CD4-positive, alpha-beta T cell (primary cell): ENCODE measurements at regions not wholly inside any gene's neighbourhood (a gene's known extent, or its start where the extent isn't known, plus 50 kb on each side); places are given as distances from the start of the nearest gene placed in this dataset.

Experiments used
- ATAC-seq: fragments of 200-7000 bp; cut with Tn5 transposase; one replicate; pipeline ENCODE4 v1.10.0; 2022; ENCODE audit warnings: mild to moderate bottlenecking; ENCODE audit not compliant: poor library complexity
- CTCF ChIA-PET: fragments of 350-600 bp; sonication (Branson Sonifier 250); formaldehyde crosslinking; loops from one replicate; lab custom pipeline; 2021; ENCODE audit warnings: antibody characterized with exemption, inconsistent platforms; lab: Charles Lee
- POLR2A ChIA-PET: fragments of 350-600 bp; sonication (Branson Sonifier 250); formaldehyde crosslinking; loops from one replicate; lab custom pipeline; 2021; ENCODE audit warnings: antibody characterized with exemption, inconsistent platforms; lab: Charles Lee
- DNase-seq, 14 experiments: peaks; one replicate each; pipeline ENCODE4 v3.0.0-alpha.2; 2013 to 2020; ENCODE audit warnings: mixed read lengths in 2 of 14
- H3K27ac ChIP-seq, 2 donors: one replicate each; pipeline versions ENCODE4 v1.5.1 to v1.7.0; 2013; ENCODE audit warnings: low read length in 2 of 2, low read depth in 1 of 2, mild to moderate bottlenecking in 1 of 2
- H3K27me3 ChIP-seq, 2 experiments: 1 replicate in 1 of 2; 2 replicates in 1 of 2; pipeline versions ENCODE4 v1.6.1 to v1.7.0; 2013; ENCODE audit warnings: low read length in 2 of 2, control low read depth in 1 of 2, mild to moderate bottlenecking in 1 of 2, moderate library complexity in 1 of 2; ENCODE audit not compliant: insufficient read depth in 2 of 2, control insufficient read depth in 1 of 2
- H3K36me3 ChIP-seq: one replicate; pipeline ENCODE4 v1.6.1; 2013; ENCODE audit warnings: low read length, control low read depth; ENCODE audit not compliant: insufficient read depth
- H3K4me1 ChIP-seq: one replicate; pipeline ENCODE4 v1.6.1; 2013; ENCODE audit warnings: low read length, control low read depth; ENCODE audit not compliant: insufficient read depth
- H3K4me3 ChIP-seq: one replicate; pipeline ENCODE4 v1.5.1; 2013; ENCODE audit warnings: mild to moderate bottlenecking, low read length, moderate library complexity
- H3K9me3 ChIP-seq, 2 experiments: 1 replicate in 1 of 2; 2 replicates in 1 of 2; pipeline versions ENCODE4 v1.6.1 to v1.7.0; 2013; ENCODE audit warnings: low read length in 2 of 2, mild to moderate bottlenecking in 2 of 2, control low read depth in 1 of 2, moderate library complexity in 1 of 2; ENCODE audit not compliant: control insufficient read depth in 1 of 2, insufficient read depth in 1 of 2
- H3K27ac Mint-ChIP-seq: one replicate; pipeline ENCODE4 v1.8.0; 2020; ENCODE audit warnings: mixed read lengths
- H3K27me3 Mint-ChIP-seq: one replicate; pipeline ENCODE4 v1.8.0; 2021; ENCODE audit warnings: mixed read lengths
- H3K36me3 Mint-ChIP-seq: one replicate; pipeline ENCODE4 v1.8.0; 2021; ENCODE audit warnings: low read depth, mixed read lengths
- H3K4me1 Mint-ChIP-seq: one replicate; pipeline ENCODE4 v1.8.0; 2021; ENCODE audit warnings: low read depth, mixed read lengths
- H3K4me3 Mint-ChIP-seq: one replicate; pipeline ENCODE4 v1.8.0; 2020; ENCODE audit warnings: mild to moderate bottlenecking, mixed read lengths
- H3K9me3 Mint-ChIP-seq: one replicate; pipeline ENCODE4 v1.8.0; 2020; ENCODE audit warnings: mixed read lengths
- intact Hi-C, 2 experiments: fragments of 100-400 bp; cut with DNase I in 1 of 2; cut with micrococcal nuclease in 1 of 2; formaldehyde crosslinking; loops; one replicate each; pipeline versions ENCODE4 v1.15.1 to v1.9.0; 2023 to 2025; cut with DNase I, micrococcal nuclease
- TF ChIP-seq, protein P1 (sequence below): fragments of 200-600 bp; IDR thresholded peaks from one replicate; pipeline ENCODE4 v1.8.0; 2022; ENCODE audit warnings: antibody characterized with exemption, mild to moderate bottlenecking

DNA sequence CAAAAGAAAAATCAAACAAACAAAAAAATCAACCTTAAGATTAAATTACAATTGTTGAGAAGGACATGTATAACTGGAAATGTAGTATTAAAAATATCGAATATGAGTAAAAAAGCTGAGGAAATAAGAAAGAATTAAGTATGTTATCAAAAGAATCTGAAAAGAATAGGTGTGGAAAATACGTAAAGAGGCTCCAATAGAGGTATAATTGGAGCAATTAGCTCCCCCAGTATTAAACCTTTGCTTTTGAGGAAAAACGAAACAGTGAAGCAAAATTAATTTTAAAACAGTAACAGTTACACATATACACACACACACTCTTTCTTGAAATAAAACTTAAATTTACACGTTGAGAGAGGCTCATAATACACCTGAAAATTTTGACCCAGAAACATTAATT is 578.7 kb upstream of the ADAMTS16 start:
- H3K4me1 ChIP-seq = no peaks in the 10 kb centered on the region
- TF ChIP-seq, protein P1, sequence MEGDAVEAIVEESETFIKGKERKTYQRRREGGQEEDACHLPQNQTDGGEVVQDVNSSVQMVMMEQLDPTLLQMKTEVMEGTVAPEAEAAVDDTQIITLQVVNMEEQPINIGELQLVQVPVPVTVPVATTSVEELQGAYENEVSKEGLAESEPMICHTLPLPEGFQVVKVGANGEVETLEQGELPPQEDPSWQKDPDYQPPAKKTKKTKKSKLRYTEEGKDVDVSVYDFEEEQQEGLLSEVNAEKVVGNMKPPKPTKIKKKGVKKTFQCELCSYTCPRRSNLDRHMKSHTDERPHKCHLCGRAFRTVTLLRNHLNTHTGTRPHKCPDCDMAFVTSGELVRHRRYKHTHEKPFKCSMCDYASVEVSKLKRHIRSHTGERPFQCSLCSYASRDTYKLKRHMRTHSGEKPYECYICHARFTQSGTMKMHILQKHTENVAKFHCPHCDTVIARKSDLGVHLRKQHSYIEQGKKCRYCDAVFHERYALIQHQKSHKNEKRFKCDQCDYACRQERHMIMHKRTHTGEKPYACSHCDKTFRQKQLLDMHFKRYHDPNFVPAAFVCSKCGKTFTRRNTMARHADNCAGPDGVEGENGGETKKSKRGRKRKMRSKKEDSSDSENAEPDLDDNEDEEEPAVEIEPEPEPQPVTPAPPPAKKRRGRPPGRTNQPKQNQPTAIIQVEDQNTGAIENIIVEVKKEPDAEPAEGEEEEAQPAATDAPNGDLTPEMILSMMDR = no peak
- no peaks in the 10 kb centered on the region for H3K36me3 ChIP-seq
- no peak overlapping the region for H3K4me3 ChIP-seq
- H3K27ac Mint-ChIP-seq = no peak overlapping the region
- H3K27ac ChIP-seq = no peak overlapping the region
- ChIA-PET POLR2A (no interaction called here), CTCF (no interaction called here)
- no peaks in the 10 kb centered on the region for H3K27me3 ChIP-seq
- no peaks in the 10 kb centered on the region for H3K36me3 Mint-ChIP-seq
- peaks cover 0 to 4% of the 10 kb centered on the region in 2 experiments for H3K9me3 ChIP-seq
- ATAC-seq (no peak), DNase-seq (no peak)
- intact Hi-C loops = no loop called here
- H3K4me3 Mint-ChIP-seq = no peak overlapping the region
- H3K4me1 Mint-ChIP-seq = no peaks in the 10 kb centered on the region
- H3K9me3 Mint-ChIP-seq = peaks cover 17% of the 10 kb centered on the region
- no peaks in the 10 kb centered on the region for H3K27me3 Mint-ChIP-seq

DNA sequence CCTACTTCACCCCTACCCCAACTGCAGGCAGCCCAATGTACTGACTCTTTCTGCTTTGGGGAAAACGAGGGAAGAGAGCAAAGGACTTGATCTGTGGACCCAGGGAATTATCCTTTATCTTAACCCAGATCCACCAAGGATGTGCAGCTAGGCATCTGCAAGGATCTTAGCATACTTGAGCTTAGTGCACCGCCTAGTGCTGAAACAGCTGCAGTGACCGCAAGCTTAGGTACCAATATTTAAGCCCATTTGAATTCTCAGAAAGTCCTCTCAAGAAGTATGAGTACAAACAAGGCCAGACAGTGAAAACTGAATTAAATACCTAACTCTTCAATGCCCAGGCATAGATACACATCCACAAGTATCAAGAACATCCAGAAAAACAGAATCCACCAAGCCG is 576.7 kb upstream of the ADAMTS16 start:
- Mint-ChIP-seq H3K27ac (no peak overlapping the region), H3K36me3 (no peaks in the 10 kb centered on the region), H3K27me3 (no peaks in the 10 kb centered on the region), H3K9me3 (peaks cover 17% of the 10 kb centered on the region), H3K4me3 (no peak overlapping the region), H3K4me1 (no peaks in the 10 kb centered on the region)
- no peak for DNase-seq
- H3K4me1 ChIP-seq = no peaks in the 10 kb centered on the region
- ChIA-PET POLR2A (no interaction called here), CTCF (no interaction called here)
- peaks cover 3 to 4% of the 10 kb centered on the region in 2 experiments for H3K9me3 ChIP-seq
- no peak overlapping the region for H3K4me3 ChIP-seq
- ATAC-seq = no peak
- no peaks in the 10 kb centered on the region for H3K36me3 ChIP-seq
- no peaks in the 10 kb centered on the region for H3K27me3 ChIP-seq
- no peak overlapping the region for H3K27ac ChIP-seq
- TF ChIP-seq, protein P1 = no peak
- intact Hi-C loops = no loop called here

DNA sequence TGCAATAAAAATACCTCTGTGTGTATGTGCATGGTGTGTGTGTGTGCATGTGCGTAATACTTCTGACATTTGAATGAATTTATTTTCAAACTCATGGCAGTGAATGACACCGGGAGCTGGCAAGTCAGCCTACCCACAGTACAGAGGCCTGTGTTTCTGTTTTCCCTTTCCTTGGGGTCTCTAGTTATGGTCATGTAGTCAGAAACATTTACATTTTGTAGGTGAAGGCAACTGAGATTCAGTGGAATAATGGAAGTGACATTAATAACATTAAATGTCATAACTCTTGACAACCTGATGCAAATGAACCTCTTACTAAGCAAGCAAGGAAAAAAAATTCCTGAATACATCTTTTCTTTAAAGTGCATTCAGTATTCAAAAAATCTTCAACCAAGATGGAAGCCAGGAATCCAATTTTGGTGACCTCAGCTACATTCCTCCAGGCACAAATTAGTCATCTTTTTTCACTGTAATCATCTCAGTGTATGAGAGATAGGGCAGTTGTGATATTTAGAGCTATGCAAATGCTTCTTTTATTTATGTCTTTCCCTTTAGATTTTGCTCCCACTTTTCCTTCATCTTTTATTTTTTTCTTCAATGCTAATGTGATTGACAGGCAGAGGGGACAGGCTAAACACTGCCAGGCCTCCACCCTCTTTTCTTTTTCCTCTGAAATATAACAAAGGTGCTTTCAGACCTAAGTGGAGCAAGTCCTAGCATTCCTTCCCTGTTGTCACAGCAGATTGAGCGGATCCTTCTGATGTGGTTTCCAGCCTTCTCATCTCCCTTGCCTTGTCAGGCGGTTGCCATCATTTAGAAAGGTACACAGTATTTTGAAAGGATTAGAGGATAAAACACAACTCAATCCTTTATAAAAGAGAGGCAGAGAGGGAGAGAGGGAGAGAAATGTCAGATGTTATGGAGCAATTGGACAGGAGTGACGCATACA is 569.8 kb upstream of the ADAMTS16 start:
- ChIA-PET POLR2A (no interaction called here), CTCF (no interaction called here)
- Histone ChIP-seq H3K9me3 (peaks cover 0 to 3% of the 10 kb centered on the region in 2 experiments), H3K36me3 (no peaks in the 10 kb centered on the region), H3K27ac (no peak overlapping the region), H3K27me3 (no peaks in the 10 kb centered on the region), H3K4me3 (no peak overlapping the region), H3K4me1 (no peaks in the 10 kb centered on the region)
- Mint-ChIP-seq H3K9me3 (peaks cover 7% of the 10 kb centered on the region), H3K27ac (no peak overlapping the region), H3K4me3 (no peak overlapping the region), H3K27me3 (no peaks in the 10 kb centered on the region), H3K4me1 (no peaks in the 10 kb centered on the region), H3K36me3 (no peaks in the 10 kb centered on the region)
- DNase-seq (no peak), ATAC-seq (no peak)
- TF ChIP-seq, protein P1 = no peak
- intact Hi-C loops = no loop called here
